Dendritic cell treated with granulocyte-macrophage colony-stimulating factor and Interleukin-4, amounts not matched to agents 40 ng/mL and 50 ng/mL, for 4 days (primary cell): ENCODE measurements at regions not wholly inside any gene's neighbourhood (a gene's known extent, or its start where the extent isn't known, plus 50 kb on each side); places are given as distances from the start of the nearest gene placed in this dataset.
"Not testable (repeated sequence)": the region's sequence is repeated elsewhere in the genome, so short reads cannot be mapped to it uniquely, and the experiment has no call there.

Experiments used
- H3K27ac Mint-ChIP-seq: one replicate; pipeline ENCODE4 v1.8.0; 2022; ENCODE audit warnings: mild to moderate bottlenecking, mixed read lengths
- H3K27me3 Mint-ChIP-seq: one replicate; pipeline ENCODE4 v1.8.0; 2022; ENCODE audit warnings: mild to moderate bottlenecking, mixed read lengths
- H3K36me3 Mint-ChIP-seq: one replicate; pipeline ENCODE4 v1.8.0; 2022; ENCODE audit warnings: low read depth, mixed read lengths
- H3K4me1 Mint-ChIP-seq: one replicate; pipeline ENCODE4 v1.8.0; 2022; ENCODE audit warnings: low read depth, mixed read lengths
- H3K4me3 Mint-ChIP-seq: one replicate; pipeline ENCODE4 v1.8.0; 2022; ENCODE audit warnings: mild to moderate bottlenecking, moderate library complexity, mixed read lengths
- H3K9me3 Mint-ChIP-seq: one replicate; pipeline ENCODE4 v1.8.0; 2022; ENCODE audit warnings: mixed read lengths
- intact Hi-C: fragments of 100-400 bp; cut with micrococcal nuclease; formaldehyde crosslinking; loops from one replicate; pipeline ENCODE4 v1.15.0; 2022

- Mint-ChIP-seq H3K9me3 (peaks cover 6% of the 10 kb centered on the region), H3K27me3 (no peaks in the 10 kb centered on the region), H3K36me3 (no peaks in the 10 kb centered on the region), H3K4me1 (no peaks in the 10 kb centered on the region), H3K27ac (no peak overlapping the region), H3K4me3 (no peak overlapping the region)
- intact Hi-C loops, result no loop called here
Observed at GRCh38 chr11:101277036-101277435, 147.4 kb upstream of the PGR start.

- no peaks in the 10 kb centered on the region for H3K4me1 Mint-ChIP-seq
- H3K4me3 Mint-ChIP-seq, result no peak overlapping the region
- H3K36me3 Mint-ChIP-seq, result no peaks in the 10 kb centered on the region
- intact Hi-C loops, result no loop called here
- peaks cover 21% of the 10 kb centered on the region for H3K9me3 Mint-ChIP-seq
- H3K27ac Mint-ChIP-seq, result no peak overlapping the region
- no peaks in the 10 kb centered on the region for H3K27me3 Mint-ChIP-seq
Observed at GRCh38 chr11:101269990-101270660, 140.5 kb upstream of the PGR start.

- intact Hi-C loops, result no loop called here
- Mint-ChIP-seq H3K9me3 (peaks cover 21% of the 10 kb centered on the region), H3K27me3 (no peaks in the 10 kb centered on the region), H3K36me3 (no peaks in the 10 kb centered on the region), H3K4me3 (no peak overlapping the region), H3K4me1 (no peaks in the 10 kb centered on the region), H3K27ac (no peak overlapping the region)
Observed at GRCh38 chr11:101269390-101269789, 139.8 kb upstream of the PGR start.

- H3K4me1 Mint-ChIP-seq, result no peaks in the 10 kb centered on the region
- H3K4me3 Mint-ChIP-seq, result no peak overlapping the region
- no peak overlapping the region for H3K27ac Mint-ChIP-seq
- H3K27me3 Mint-ChIP-seq, result no peaks in the 10 kb centered on the region
- no peaks in the 10 kb centered on the region for H3K36me3 Mint-ChIP-seq
- intact Hi-C loops, result no loop called here
- H3K9me3 Mint-ChIP-seq, result peaks cover 21% of the 10 kb centered on the region
Observed at GRCh38 chr11:101267654-101268053, 138.0 kb upstream of the PGR start.

- Mint-ChIP-seq H3K9me3 (no peaks in the 10 kb centered on the region), H3K4me1 (no peaks in the 10 kb centered on the region), H3K27me3 (no peaks in the 10 kb centered on the region), H3K36me3 (no peaks in the 10 kb centered on the region), H3K27ac (no peak overlapping the region), H3K4me3 (no peak overlapping the region)
- intact Hi-C loops, result no loop called here
Observed at GRCh38 chr11:101264306-101264705, 134.7 kb upstream of the PGR start.

- no peaks in the 10 kb centered on the region for H3K36me3 Mint-ChIP-seq
- H3K4me3 Mint-ChIP-seq, result no peak overlapping the region
- H3K9me3 Mint-ChIP-seq, result no peaks in the 10 kb centered on the region
- H3K27ac Mint-ChIP-seq, result no peak overlapping the region
- intact Hi-C loops, result no loop called here
- H3K27me3 Mint-ChIP-seq, result no peaks in the 10 kb centered on the region
- H3K4me1 Mint-ChIP-seq, result no peaks in the 10 kb centered on the region
Observed at GRCh38 chr11:101262995-101263394, 133.4 kb upstream of the PGR start.

- Mint-ChIP-seq H3K27me3 (no peaks in the 10 kb centered on the region), H3K9me3 (no peaks in the 10 kb centered on the region), H3K36me3 (no peaks in the 10 kb centered on the region), H3K4me3 (no peak overlapping the region), H3K27ac (no peak overlapping the region), H3K4me1 (no peaks in the 10 kb centered on the region)
- intact Hi-C loops, result no loop called here
Observed at GRCh38 chr11:101262258-101262657, 132.6 kb upstream of the PGR start.

- no peaks in the 10 kb centered on the region for H3K9me3 Mint-ChIP-seq
- no peaks in the 10 kb centered on the region for H3K27me3 Mint-ChIP-seq
- H3K36me3 Mint-ChIP-seq, result no peaks in the 10 kb centered on the region
- intact Hi-C loops, result no loop called here
- H3K4me3 Mint-ChIP-seq, result no peak overlapping the region
- H3K4me1 Mint-ChIP-seq, result no peaks in the 10 kb centered on the region
- H3K27ac Mint-ChIP-seq, result no peak overlapping the region
Observed at GRCh38 chr11:101255036-101255435, 125.4 kb upstream of the PGR start.

- H3K4me3 Mint-ChIP-seq, result no peak overlapping the region
- H3K9me3 Mint-ChIP-seq, result no peaks in the 10 kb centered on the region
- no peaks in the 10 kb centered on the region for H3K36me3 Mint-ChIP-seq
- no peaks in the 10 kb centered on the region for H3K4me1 Mint-ChIP-seq
- H3K27me3 Mint-ChIP-seq, result no peaks in the 10 kb centered on the region
- no peak overlapping the region for H3K27ac Mint-ChIP-seq
- intact Hi-C loops, result no loop called here
Observed at GRCh38 chr11:101254037-101254436, 124.4 kb upstream of the PGR start.

- H3K4me1 Mint-ChIP-seq, H3K36me3 Mint-ChIP-seq, H3K4me3 Mint-ChIP-seq, intact Hi-C loops, H3K27ac Mint-ChIP-seq, H3K27me3 Mint-ChIP-seq: not testable (repeated sequence)
- H3K9me3 Mint-ChIP-seq, result peaks cover 46% of the 10 kb centered on the region
Observed at GRCh38 chr11:101245635-101246034, 116.0 kb upstream of the PGR start.

GRCh38 chr11:101245081-101245480, 115.5 kb upstream of the PGR start:
- H3K4me1 Mint-ChIP-seq, H3K27ac Mint-ChIP-seq, intact Hi-C loops, H3K36me3 Mint-ChIP-seq, H3K27me3 Mint-ChIP-seq, H3K4me3 Mint-ChIP-seq: not testable (repeated sequence)
- peaks cover 52% of the 10 kb centered on the region for H3K9me3 Mint-ChIP-seq

GRCh38 chr11:101241160-101241795, 111.7 kb upstream of the PGR start:
- no peaks in the 10 kb centered on the region for H3K27me3 Mint-ChIP-seq
- no peaks in the 10 kb centered on the region for H3K36me3 Mint-ChIP-seq
- no peak overlapping the region for H3K4me3 Mint-ChIP-seq
- no peaks in the 10 kb centered on the region for H3K4me1 Mint-ChIP-seq
- intact Hi-C loops, result no loop called here
- peaks cover 72% of the 10 kb centered on the region for H3K9me3 Mint-ChIP-seq
- no peak overlapping the region for H3K27ac Mint-ChIP-seq

- not testable (repeated sequence) for H3K27me3 Mint-ChIP-seq, H3K4me3 Mint-ChIP-seq, H3K36me3 Mint-ChIP-seq
Observed at GRCh38 chr11:101231207-101231834, 101.7 kb upstream of the PGR start.

GRCh38 chr11:101226617-101227016, 97.0 kb upstream of the PGR start:
- Mint-ChIP-seq H3K27ac (no peak overlapping the region), H3K9me3 (peaks cover 80% of the 10 kb centered on the region), H3K4me3 (no peak overlapping the region), H3K4me1 (no peaks in the 10 kb centered on the region), H3K36me3 (no peaks in the 10 kb centered on the region), H3K27me3 (no peaks in the 10 kb centered on the region)
- intact Hi-C loops, result no loop called here

More at GRCh38 chr11:101231207-101231834, 101.7 kb upstream of the PGR start:
- intact Hi-C loops, H3K27ac Mint-ChIP-seq, H3K4me1 Mint-ChIP-seq: not testable (repeated sequence)
- H3K9me3 Mint-ChIP-seq, result peaks cover 66% of the 10 kb centered on the region
